WTC11 (cell line): ENCODE measurements at regions not wholly inside any gene's neighbourhood (a gene's known extent, or its start where the extent isn't known, plus 50 kb on each side); places are given as distances from the start of the nearest gene placed in this dataset.

ENCODE experiments used
- ATAC-seq: fragments of 200-7000 bp; cut with Tn5 transposase; 2 replicates; pipeline ENCODE4 v1.10.0; 2021; ENCODE audit warnings: mild to moderate bottlenecking, moderate library complexity
- CTCF ChIA-PET: fragments of 300-600 bp; sonication (Branson Sonifier 250); formaldehyde crosslinking; loops from one replicate; lab custom pipeline; 2021; ENCODE audit warnings: antibody characterized with exemption; lab: Charles Lee
- POLR2A ChIA-PET: fragments of 350-600 bp; sonication (Branson Sonifier 250); formaldehyde crosslinking; loops from one replicate; lab custom pipeline; 2021; ENCODE audit warnings: antibody characterized with exemption; lab: Charles Lee
- DNase-seq: peaks from one replicate; pipeline ENCODE4 v3.0.0; 2021; ENCODE audit warnings: low spot score
- H3K27ac Mint-ChIP-seq: 2 replicates; pipeline ENCODE4 v1.8.0; 2021; ENCODE audit warnings: mixed read lengths
- H3K27me3 Mint-ChIP-seq: 2 replicates; pipeline ENCODE4 v1.8.0; 2021; ENCODE audit warnings: low read depth, mild to moderate bottlenecking, moderate library complexity, mixed read lengths
- H3K36me3 Mint-ChIP-seq: 2 replicates; pipeline ENCODE4 v1.8.0; 2021; ENCODE audit warnings: mixed read lengths
- H3K4me1 Mint-ChIP-seq: 2 replicates; pipeline ENCODE4 v1.8.0; 2022; ENCODE audit warnings: mixed read lengths
- H3K4me3 Mint-ChIP-seq: 2 replicates; pipeline ENCODE4 v1.8.0; 2021; ENCODE audit warnings: mild to moderate bottlenecking, moderate library complexity, mixed read lengths
- H3K9me3 Mint-ChIP-seq: 2 replicates; pipeline ENCODE4 v1.8.0; 2021; ENCODE audit warnings: mixed read lengths
- CBFB ChIP-seq: sonication (generic); formaldehyde crosslinking; IDR thresholded peaks from 2 replicates; pipeline ENCODE4 v1.8.1; 2022; ENCODE audit warnings: mild to moderate bottlenecking, low read depth, missing genetic modification reagents
- ELF4 ChIP-seq: sonication (generic); formaldehyde crosslinking; IDR thresholded peaks from 2 replicates; pipeline ENCODE4 v1.8.1; 2022; ENCODE audit warnings: low read depth, mild to moderate bottlenecking, moderate library complexity, missing genetic modification reagents
- ERG ChIP-seq: fragments of 250-450 bp; sonication (Bioruptor Pico); IDR thresholded peaks from 2 replicates; pipeline ENCODE4 v1.8.0; 2021; ENCODE audit warnings: mild to moderate bottlenecking
- NFATC4 ChIP-seq: fragments of 250-450 bp; sonication (Bioruptor Pico); IDR thresholded peaks from 2 replicates; pipeline ENCODE4 v1.9.0; 2021; ENCODE audit warnings: mild to moderate bottlenecking
- NFE2L1 ChIP-seq: sonication (generic); formaldehyde crosslinking; IDR thresholded peaks from 2 replicates; pipeline ENCODE4 v1.8.1; 2023; ENCODE audit warnings: missing genetic modification reagents
- NFYB ChIP-seq: sonication (generic); formaldehyde crosslinking; conservative IDR thresholded peaks from 2 replicates; pipeline ENCODE4 v1.8.0; 2022; ENCODE audit warnings: low read depth, missing genetic modification reagents
- NR1H2 ChIP-seq: sonication (generic); formaldehyde crosslinking; IDR thresholded peaks from 2 replicates; pipeline ENCODE4 v1.9.0; 2021; ENCODE audit warnings: mild to moderate bottlenecking, moderate library complexity, missing genetic modification reagents
- NR3C1 ChIP-seq: sonication (generic); formaldehyde crosslinking; conservative IDR thresholded peaks from 2 replicates; pipeline ENCODE4 v1.8.1; 2023; ENCODE audit warnings: low read depth, mild to moderate bottlenecking, missing genetic modification reagents
- PREB ChIP-seq: sonication (generic); formaldehyde crosslinking; IDR thresholded peaks from 2 replicates; pipeline ENCODE4 v1.8.1; 2022; ENCODE audit warnings: mild to moderate bottlenecking, missing genetic modification reagents, moderate library complexity, borderline replicate concordance
- PRRX2 ChIP-seq: fragments of 250-450 bp; sonication (Bioruptor Pico); IDR thresholded peaks from 2 replicates; pipeline ENCODE4 v1.8.0; 2021; ENCODE audit warnings: mild to moderate bottlenecking
- SP1 ChIP-seq: sonication (generic); formaldehyde crosslinking; conservative IDR thresholded peaks from 2 replicates; pipeline ENCODE4 v1.8.1; 2022; ENCODE audit warnings: missing genetic modification reagents
- STAT6 ChIP-seq: sonication (generic); formaldehyde crosslinking; conservative IDR thresholded peaks from 2 replicates; pipeline ENCODE4 v1.8.1; 2023; ENCODE audit warnings: mild to moderate bottlenecking, low read depth, missing genetic modification reagents, moderate library complexity
- TEAD4 ChIP-seq: sonication (generic); formaldehyde crosslinking; IDR thresholded peaks from 2 replicates; pipeline ENCODE4 v1.8.0; 2022; ENCODE audit warnings: mild to moderate bottlenecking, missing genetic modification reagents
- ZBTB21 ChIP-seq: sonication (generic); formaldehyde crosslinking; IDR thresholded peaks from 2 replicates; pipeline ENCODE4 v1.8.1; 2023; ENCODE audit warnings: mild to moderate bottlenecking, missing genetic modification reagents, borderline replicate concordance
- ZNF121 ChIP-seq: sonication (generic); formaldehyde crosslinking; IDR thresholded peaks from 2 replicates; pipeline ENCODE4 v1.8.0; 2023; ENCODE audit warnings: missing genetic modification reagents
- ZNF232 ChIP-seq: sonication (generic); formaldehyde crosslinking; IDR thresholded peaks from 2 replicates; pipeline ENCODE4 v1.8.0; 2022; ENCODE audit warnings: mild to moderate bottlenecking, missing genetic modification reagents
- ZNF317 ChIP-seq: sonication (generic); formaldehyde crosslinking; IDR thresholded peaks from 2 replicates; pipeline ENCODE4 v1.8.1; 2023; ENCODE audit warnings: low read depth, mild to moderate bottlenecking, moderate library complexity, missing genetic modification reagents, borderline replicate concordance
- ZNF423 ChIP-seq: fragments of 250-450 bp; sonication (Bioruptor Pico); IDR thresholded peaks from 2 replicates; pipeline ENCODE4 v2.1.2; 2022; ENCODE audit warnings: mild to moderate bottlenecking, moderate library complexity
- ZNF532 ChIP-seq: fragments of 250-450 bp; sonication (Bioruptor Pico); IDR thresholded peaks from 2 replicates; pipeline ENCODE4 v1.9.0; 2021; ENCODE audit warnings: mild to moderate bottlenecking, borderline replicate concordance
- TF ChIP-seq, protein P1 (sequence below): sonication (generic); formaldehyde crosslinking; IDR thresholded peaks from 2 replicates; pipeline ENCODE4 v1.8.1; 2022; ENCODE audit warnings: low read depth, mild to moderate bottlenecking, moderate library complexity, missing genetic modification reagents, borderline replicate concordance
- TF ChIP-seq, protein P2 (sequence below): sonication (generic); formaldehyde crosslinking; IDR thresholded peaks from 2 replicates; pipeline ENCODE4 v1.8.1; 2022; ENCODE audit warnings: missing genetic modification reagents, borderline replicate concordance

DNA sequence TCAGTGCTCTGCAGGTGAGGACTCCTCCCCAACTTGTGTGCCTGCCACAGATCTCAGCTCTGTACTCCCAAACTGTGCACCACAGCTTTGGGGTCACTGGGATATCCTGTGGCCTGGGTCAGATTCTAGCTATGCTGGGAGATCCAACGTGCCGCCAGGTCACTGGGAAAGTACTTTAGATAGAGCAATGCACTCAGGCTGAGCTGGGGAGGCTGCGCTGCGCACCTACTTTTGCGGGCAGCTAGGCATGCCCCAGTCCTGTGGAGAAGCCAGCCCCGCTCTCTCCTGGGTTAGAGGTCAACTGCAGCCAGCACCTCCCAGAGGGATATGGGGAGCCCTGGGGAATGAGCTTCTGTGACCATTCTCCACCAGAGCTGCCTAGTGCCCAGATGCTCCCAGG is 552.1 kb upstream of the CDH9 start (continued):
- TF ChIP-seq ZNF532 (CRISPR knock-in tag) (no peak), PRRX2 (CRISPR knock-in tag) (no peak), NFYB (no peak), NFE2L1 (CRISPR knock-in tag) (no peak), NFATC4 (CRISPR knock-in tag) (no peak)
- TF ChIP-seq, protein P1, sequence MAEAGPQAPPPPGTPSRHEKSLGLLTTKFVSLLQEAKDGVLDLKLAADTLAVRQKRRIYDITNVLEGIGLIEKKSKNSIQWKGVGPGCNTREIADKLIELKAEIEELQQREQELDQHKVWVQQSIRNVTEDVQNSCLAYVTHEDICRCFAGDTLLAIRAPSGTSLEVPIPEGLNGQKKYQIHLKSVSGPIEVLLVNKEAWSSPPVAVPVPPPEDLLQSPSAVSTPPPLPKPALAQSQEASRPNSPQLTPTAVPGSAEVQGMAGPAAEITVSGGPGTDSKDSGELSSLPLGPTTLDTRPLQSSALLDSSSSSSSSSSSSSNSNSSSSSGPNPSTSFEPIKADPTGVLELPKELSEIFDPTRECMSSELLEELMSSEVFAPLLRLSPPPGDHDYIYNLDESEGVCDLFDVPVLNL (CRISPR knock-in tag), result no peak

DNA sequence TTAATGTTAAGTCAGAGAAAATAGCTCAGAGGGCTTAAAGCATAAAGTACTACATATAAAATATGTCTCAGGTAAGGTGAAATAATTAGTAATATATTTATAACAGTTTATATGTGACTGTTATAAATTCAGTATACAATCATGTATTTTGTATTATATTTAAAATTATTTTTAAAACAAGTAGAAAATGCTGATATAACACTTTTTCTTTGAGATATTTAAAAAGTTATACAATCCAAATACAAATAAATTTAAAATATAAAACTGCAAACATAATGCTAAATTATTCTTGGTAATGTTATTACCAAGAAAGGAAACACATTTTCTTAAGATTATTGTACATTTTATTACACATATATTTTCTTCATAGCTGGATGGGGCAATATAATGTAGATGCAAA is 539.9 kb upstream of the CDH9 start:
- peaks cover 2% of the 10 kb centered on the region; the same call in 1 of the 2 replicates for H3K36me3 Mint-ChIP-seq
- no peaks in the 10 kb centered on the region for H3K27me3 Mint-ChIP-seq
- DNase-seq (no peak), ATAC-seq (no peak)
- ChIA-PET CTCF (no interaction called here), POLR2A (no interaction called here)
- peaks cover 20% of the 10 kb centered on the region for H3K9me3 Mint-ChIP-seq
- no peak overlapping the region for H3K27ac Mint-ChIP-seq
- no peaks in the 10 kb centered on the region for H3K4me1 Mint-ChIP-seq
- TF ChIP-seq PREB (CRISPR knock-in tag), result no peak
- no peak for TF ChIP-seq ZNF423 (CRISPR knock-in tag)
- no peak for TF ChIP-seq SP1 (CRISPR knock-in tag)
- no peak for TF ChIP-seq ZNF317
- TF ChIP-seq ZBTB21 (CRISPR knock-in tag), result no peak
- H3K4me3 Mint-ChIP-seq, result no peak overlapping the region

- DNase-seq, result no peak
- H3K36me3 Mint-ChIP-seq, result no peaks in the 10 kb centered on the region
- H3K9me3 Mint-ChIP-seq, result peaks cover 8% of the 10 kb centered on the region; the same call in 1 of the 2 replicates
- CTCF ChIA-PET, result no interaction called here
- no peak for ATAC-seq
- H3K4me3 Mint-ChIP-seq, result no peak overlapping the region
- POLR2A ChIA-PET, result no interaction called here
- no peak overlapping the region for H3K27ac Mint-ChIP-seq
- no peaks in the 10 kb centered on the region; the same call in 1 of the 2 replicates for H3K27me3 Mint-ChIP-seq
- H3K4me1 Mint-ChIP-seq, result no peaks in the 10 kb centered on the region
- TF ChIP-seq ZNF232 (CRISPR knock-in tag), result no peak
- TF ChIP-seq ZBTB21 (CRISPR knock-in tag), result no peak
- TF ChIP-seq NR3C1, result no peak
- TF ChIP-seq STAT6 (CRISPR knock-in tag), result no peak
- no peak for TF ChIP-seq ERG
- TF ChIP-seq PRRX2 (CRISPR knock-in tag), result no peak
- TF ChIP-seq, protein P1 (CRISPR knock-in tag), result no peak
- no peak for TF ChIP-seq TEAD4 (CRISPR knock-in tag)
- TF ChIP-seq ZNF121 (CRISPR knock-in tag), result no peak
- no peak for TF ChIP-seq NR1H2 (CRISPR knock-in tag)
- TF ChIP-seq, protein P2, sequence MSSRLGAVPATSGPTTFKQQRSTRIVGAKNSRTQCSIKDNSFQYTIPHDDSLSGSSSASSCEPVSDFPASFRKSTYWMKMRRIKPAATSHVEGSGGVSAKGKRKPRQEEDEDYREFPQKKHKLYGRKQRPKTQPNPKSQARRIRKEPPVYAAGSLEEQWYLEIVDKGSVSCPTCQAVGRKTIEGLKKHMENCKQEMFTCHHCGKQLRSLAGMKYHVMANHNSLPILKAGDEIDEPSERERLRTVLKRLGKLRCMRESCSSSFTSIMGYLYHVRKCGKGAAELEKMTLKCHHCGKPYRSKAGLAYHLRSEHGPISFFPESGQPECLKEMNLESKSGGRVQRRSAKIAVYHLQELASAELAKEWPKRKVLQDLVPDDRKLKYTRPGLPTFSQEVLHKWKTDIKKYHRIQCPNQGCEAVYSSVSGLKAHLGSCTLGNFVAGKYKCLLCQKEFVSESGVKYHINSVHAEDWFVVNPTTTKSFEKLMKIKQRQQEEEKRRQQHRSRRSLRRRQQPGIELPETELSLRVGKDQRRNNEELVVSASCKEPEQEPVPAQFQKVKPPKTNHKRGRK (CRISPR knock-in tag), result no peak
- TF ChIP-seq ELF4 (CRISPR knock-in tag), result no peak
- no peak for TF ChIP-seq ZNF317
- no peak for TF ChIP-seq CBFB (CRISPR knock-in tag)
Measured at GRCh38 chr5:27571681-27572080, 533.3 kb upstream of the CDH9 start.
